ENCODE measurements at regions not wholly inside any gene's neighbourhood (a gene's known extent, or its start where the extent isn't known, plus 50 kb on each side); places are given as distances from the start of the nearest gene placed in this dataset.

DNA sequence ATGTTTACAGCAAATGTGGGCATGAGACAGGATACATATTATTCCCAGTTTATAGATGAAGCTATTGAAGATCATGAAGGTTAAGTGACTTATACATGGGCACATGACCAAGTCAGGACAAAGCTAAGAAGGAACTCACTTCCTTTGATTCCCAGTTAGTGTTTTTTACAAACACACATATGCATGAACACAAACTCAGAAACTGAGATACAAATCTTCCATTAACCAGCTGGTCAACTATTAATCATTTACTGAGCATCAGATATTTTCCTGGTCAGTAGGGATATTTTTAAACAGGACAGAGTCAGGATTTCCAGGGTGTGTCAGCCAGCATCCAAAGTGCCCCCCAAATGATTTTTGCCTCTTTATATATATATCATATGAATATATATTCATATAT lies 222.2 kb downstream of the OGFRL1 start:
- Histone ChIP-seq H3K9me3 (no peaks in the 10 kb centered on the region), H3K27ac (no peak overlapping the region), H3K27me3 (no peaks in the 10 kb centered on the region), H3K4me1 (peaks cover 11% of the 10 kb centered on the region), H3K4me3 (no peak overlapping the region), H3K36me3 (no peaks in the 10 kb centered on the region)
- TF ChIP-seq, protein P1, sequence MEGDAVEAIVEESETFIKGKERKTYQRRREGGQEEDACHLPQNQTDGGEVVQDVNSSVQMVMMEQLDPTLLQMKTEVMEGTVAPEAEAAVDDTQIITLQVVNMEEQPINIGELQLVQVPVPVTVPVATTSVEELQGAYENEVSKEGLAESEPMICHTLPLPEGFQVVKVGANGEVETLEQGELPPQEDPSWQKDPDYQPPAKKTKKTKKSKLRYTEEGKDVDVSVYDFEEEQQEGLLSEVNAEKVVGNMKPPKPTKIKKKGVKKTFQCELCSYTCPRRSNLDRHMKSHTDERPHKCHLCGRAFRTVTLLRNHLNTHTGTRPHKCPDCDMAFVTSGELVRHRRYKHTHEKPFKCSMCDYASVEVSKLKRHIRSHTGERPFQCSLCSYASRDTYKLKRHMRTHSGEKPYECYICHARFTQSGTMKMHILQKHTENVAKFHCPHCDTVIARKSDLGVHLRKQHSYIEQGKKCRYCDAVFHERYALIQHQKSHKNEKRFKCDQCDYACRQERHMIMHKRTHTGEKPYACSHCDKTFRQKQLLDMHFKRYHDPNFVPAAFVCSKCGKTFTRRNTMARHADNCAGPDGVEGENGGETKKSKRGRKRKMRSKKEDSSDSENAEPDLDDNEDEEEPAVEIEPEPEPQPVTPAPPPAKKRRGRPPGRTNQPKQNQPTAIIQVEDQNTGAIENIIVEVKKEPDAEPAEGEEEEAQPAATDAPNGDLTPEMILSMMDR (IDR thresholded peaks at IDR 0.05) = no peak
- ATAC-seq (no peak), DNase-seq (no peak)
- intact Hi-C loops (cut with DNase I) = loop anchor here (10.0 kb wide), 1 partner anchor 126 kb away; no protein-coding TSS in a partner anchor

DNA sequence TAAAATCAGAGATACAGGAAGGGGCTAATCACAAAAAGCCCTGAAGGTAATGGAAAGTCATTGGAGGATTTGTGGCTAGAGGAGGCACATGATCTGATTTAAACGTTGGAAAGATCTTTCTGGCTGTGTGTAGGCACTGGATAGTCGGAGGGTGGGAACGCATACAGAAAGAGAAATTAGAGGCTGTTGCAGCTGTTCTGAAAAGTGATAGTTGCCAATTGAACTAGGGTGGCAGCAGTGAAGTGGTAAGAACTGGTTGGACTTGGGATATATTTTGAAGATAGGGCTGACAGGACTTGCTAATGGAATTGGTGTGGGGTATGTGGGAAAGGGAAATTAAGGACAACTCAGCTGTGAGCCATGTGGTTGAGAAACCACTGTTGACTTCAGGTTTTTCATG lies 223.6 kb downstream of the OGFRL1 start:
- TF ChIP-seq, protein P1 (IDR thresholded peaks at IDR 0.05) = no peak
- Histone ChIP-seq H3K36me3 (no peaks in the 10 kb centered on the region), H3K9me3 (no peaks in the 10 kb centered on the region), H3K4me1 (peaks cover 11% of the 10 kb centered on the region), H3K27ac (no peak overlapping the region), H3K4me3 (no peak overlapping the region), H3K27me3 (no peaks in the 10 kb centered on the region)
- no peak for DNase-seq
- ATAC-seq = no peak
- intact Hi-C loops (cut with DNase I) = loop anchor here (10.0 kb wide), 1 partner anchor 127 kb away; no protein-coding TSS in a partner anchor

DNA sequence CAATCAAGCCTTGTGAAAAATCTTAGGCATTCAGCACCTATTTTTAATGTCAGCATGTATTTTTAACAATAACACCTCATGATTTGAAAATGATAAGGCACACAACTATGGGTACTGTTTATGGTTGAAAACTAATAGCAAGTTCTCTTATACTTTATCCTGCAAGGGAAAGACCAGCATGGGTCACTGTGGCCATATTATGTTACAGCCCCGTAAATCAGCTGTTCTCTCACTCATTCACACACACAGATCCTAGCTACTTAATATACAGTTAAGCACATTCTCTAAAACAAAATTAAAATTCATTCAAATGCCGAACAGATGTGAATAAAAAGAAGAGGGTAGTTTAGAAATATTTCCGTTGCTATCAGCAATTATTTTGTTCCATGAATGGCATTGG lies 224.4 kb downstream of the OGFRL1 start:
- H3K27ac ChIP-seq = no peak overlapping the region
- DNase-seq = no peak
- H3K9me3 ChIP-seq = no peaks in the 10 kb centered on the region
- TF ChIP-seq, protein P1 (IDR thresholded peaks at IDR 0.05) = no peak
- no peaks in the 10 kb centered on the region for H3K27me3 ChIP-seq
- peaks cover 11% of the 10 kb centered on the region for H3K4me1 ChIP-seq
- no peaks in the 10 kb centered on the region for H3K36me3 ChIP-seq
- no peak overlapping the region for H3K4me3 ChIP-seq
- ATAC-seq = no peak
- intact Hi-C loops (cut with DNase I) = loop anchor here (10.0 kb wide), 1 partner anchor 128 kb away; no protein-coding TSS in a partner anchor

DNA sequence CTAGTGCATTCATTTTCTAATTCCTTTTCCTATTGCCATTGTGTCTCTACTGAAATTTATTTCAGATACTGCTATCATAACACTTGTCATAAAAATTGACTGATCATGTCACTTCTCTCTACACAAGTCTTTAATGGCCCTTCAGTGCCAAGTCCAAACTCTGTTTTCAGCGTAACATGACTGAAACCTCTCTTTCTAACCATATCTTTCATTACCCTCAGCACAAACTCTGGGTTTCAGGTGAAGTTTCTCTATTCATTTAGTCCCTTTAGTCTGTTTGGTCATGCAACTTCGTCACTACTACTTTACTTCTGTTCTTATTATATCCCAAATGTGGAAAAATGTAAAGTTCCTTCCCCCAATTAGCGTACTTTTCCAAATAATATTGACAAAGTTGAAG lies 234.9 kb downstream of the OGFRL1 start:
- peaks cover 4% of the 10 kb centered on the region for H3K4me1 ChIP-seq
- intact Hi-C loops (cut with DNase I) = no loop called here
- H3K27ac ChIP-seq = no peak overlapping the region
- H3K4me3 ChIP-seq = no peak overlapping the region
- H3K27me3 ChIP-seq = no peaks in the 10 kb centered on the region
- ATAC-seq = no peak
- no peaks in the 10 kb centered on the region for H3K9me3 ChIP-seq
- no peaks in the 10 kb centered on the region for H3K36me3 ChIP-seq
- TF ChIP-seq, protein P1 (IDR thresholded peaks at IDR 0.05) = no peak
- DNase-seq = no peak

DNA sequence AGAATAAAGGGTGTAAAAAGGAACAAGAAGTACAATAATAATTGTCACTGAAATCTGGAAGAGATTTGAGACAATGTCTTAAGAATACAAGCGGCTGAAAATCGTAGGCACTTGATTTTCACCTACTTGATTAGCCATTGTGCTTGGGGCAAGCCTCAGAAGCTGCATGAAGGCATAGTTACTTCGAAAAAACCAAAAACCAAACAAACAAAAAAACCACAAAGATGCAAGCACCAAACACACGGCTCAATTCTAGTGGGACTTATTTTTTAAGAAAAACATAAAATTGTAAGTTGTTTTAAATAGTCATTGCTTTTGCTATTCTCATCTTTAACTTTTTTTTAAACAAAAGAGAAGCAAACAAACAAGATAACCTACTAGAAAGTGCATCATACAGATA lies 235.6 kb downstream of the OGFRL1 start:
- Histone ChIP-seq H3K27me3 (no peaks in the 10 kb centered on the region), H3K4me3 (no peak overlapping the region), H3K4me1 (peaks cover 4% of the 10 kb centered on the region), H3K9me3 (no peaks in the 10 kb centered on the region), H3K36me3 (no peaks in the 10 kb centered on the region), H3K27ac (no peak overlapping the region)
- DNase-seq (no peak), ATAC-seq (no peak)
- intact Hi-C loops (cut with DNase I) = no loop called here
- TF ChIP-seq, protein P1 (IDR thresholded peaks at IDR 0.05) = no peak

DNA sequence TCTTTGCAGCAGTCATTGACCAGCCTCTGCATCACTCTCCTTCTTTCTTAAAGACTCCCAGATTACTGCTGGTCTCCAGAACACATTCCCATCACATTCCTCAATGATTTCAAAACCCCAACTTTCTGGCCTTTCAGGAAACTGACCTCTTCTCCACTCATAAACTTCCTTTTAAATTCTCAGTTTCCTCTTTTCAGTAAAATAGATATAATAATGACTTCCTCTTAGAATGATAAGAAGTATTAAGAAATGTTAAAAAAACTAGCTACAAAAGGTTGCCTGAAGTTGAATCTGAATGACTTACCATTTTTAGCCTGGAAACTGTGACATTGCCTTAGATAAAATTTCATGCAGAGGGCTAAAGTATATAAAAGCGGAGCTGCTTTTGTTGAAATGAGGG lies 239.3 kb downstream of the OGFRL1 start:
- intact Hi-C loops (cut with DNase I) = no loop called here
- TF ChIP-seq, protein P1 (IDR thresholded peaks at IDR 0.05) = no peak

More for the DNA sequence above, 239.3 kb downstream of the OGFRL1 start:
- Histone ChIP-seq H3K36me3 (no peaks in the 10 kb centered on the region), H3K9me3 (no peaks in the 10 kb centered on the region), H3K27me3 (no peaks in the 10 kb centered on the region), H3K27ac (no peak overlapping the region), H3K4me3 (no peak overlapping the region), H3K4me1 (peaks cover 4% of the 10 kb centered on the region)
- ATAC-seq (no peak), DNase-seq (no peak)

Data from upper lobe of right lung (tissue), 1 donor.